Natural killer cell (primary cell): ENCODE measurements at regions not wholly inside any gene's neighbourhood (a gene's known extent, or its start where the extent isn't known, plus 50 kb on each side); places are given as distances from the start of the nearest gene placed in this dataset.
"Not testable (repeated sequence)": the region's sequence is repeated elsewhere in the genome, so short reads cannot be mapped to it uniquely, and the experiment has no call there.

Experiments
- ATAC-seq, 3 donors: fragments of 150-1000 bp in 2 of 3; fragments of 200-7000 bp in 1 of 3; cut with Tn5 transposase; 1 replicate in 1 of 3; 2 replicates in 2 of 3; pipeline ENCODE4 v1.10.0; 2021; ENCODE audit warnings: mild to moderate bottlenecking in 2 of 3, moderate library complexity in 2 of 3
- DNase-seq, 2 donors: peaks; one replicate each; pipeline versions ENCODE4 v3.0.0 to v3.0.0-alpha.2; 2013 to 2021; ENCODE audit warnings: mixed read lengths in 1 of 2
- H3K27ac ChIP-seq: one replicate; pipeline ENCODE4 v1.5.1; 2013; ENCODE audit warnings: mild to moderate bottlenecking, low read length
- H3K27me3 ChIP-seq: one replicate; pipeline ENCODE4 v1.6.1; 2013; ENCODE audit warnings: low read length; ENCODE audit not compliant: control insufficient read depth, insufficient read depth
- H3K36me3 ChIP-seq: one replicate; pipeline ENCODE4 v1.6.1; 2013; ENCODE audit warnings: low read length; ENCODE audit not compliant: control insufficient read depth, insufficient read depth
- H3K4me1 ChIP-seq: one replicate; pipeline ENCODE4 v1.6.1; 2013; ENCODE audit warnings: low read length; ENCODE audit not compliant: control insufficient read depth, insufficient read depth
- H3K4me3 ChIP-seq: one replicate; pipeline ENCODE4 v1.5.1; 2013; ENCODE audit warnings: low read length
- H3K9me3 ChIP-seq: one replicate; pipeline ENCODE4 v1.6.1; 2013; ENCODE audit warnings: low read length; ENCODE audit not compliant: control insufficient read depth, insufficient read depth
- H3K27ac Mint-ChIP-seq, 2 donors: one replicate each; pipeline ENCODE4 v1.8.0; 2022; ENCODE audit warnings: mild to moderate bottlenecking in 2 of 2, mixed read lengths in 2 of 2, moderate library complexity in 1 of 2
- H3K27me3 Mint-ChIP-seq, 2 donors: one replicate each; pipeline ENCODE4 v1.8.0; 2022; ENCODE audit warnings: low read depth in 2 of 2, mixed read lengths in 2 of 2
- H3K36me3 Mint-ChIP-seq: one replicate; pipeline ENCODE4 v1.8.0; 2022; ENCODE audit warnings: mixed read lengths
- H3K4me1 Mint-ChIP-seq, 2 donors: one replicate each; pipeline ENCODE4 v1.8.0; 2022; ENCODE audit warnings: mixed read lengths in 2 of 2
- H3K4me3 Mint-ChIP-seq: one replicate; pipeline ENCODE4 v1.8.0; 2022; ENCODE audit warnings: mild to moderate bottlenecking, moderate library complexity, mixed read lengths
- H3K9me3 Mint-ChIP-seq, 2 donors: one replicate each; pipeline ENCODE4 v1.8.0; 2022; ENCODE audit warnings: mixed read lengths in 2 of 2
- CTCF ChIP-seq: fragments of 200-600 bp; IDR thresholded peaks from one replicate; pipeline ENCODE4 v1.8.0; 2022; ENCODE audit warnings: antibody characterized with exemption
- WGBS: methylation state at CpG from one replicate; pipeline ENCODE4 v1.1.7; 2013; ENCODE audit warnings: missing lambda C conversion rate; ENCODE audit not compliant: insufficient coverage; 5-methylcytosine and 5-hydroxymethylcytosine counted together
- intact Hi-C: fragments of 100-400 bp; cut with micrococcal nuclease; formaldehyde crosslinking; loops from one replicate; pipeline ENCODE4 v1.14.2; 2022

GRCh38 chr4:156113138-156113765 is 159.6 kb upstream of the CTSO start:
- no peak for DNase-seq
- no peak overlapping the region for H3K4me3 ChIP-seq
- no peak overlapping the region for H3K27ac ChIP-seq
- no peaks in the 10 kb centered on the region for H3K4me1 ChIP-seq
- no peaks in the 10 kb centered on the region for H3K9me3 ChIP-seq
- no peaks in the 10 kb centered on the region for H3K27me3 ChIP-seq
- no peaks in the 10 kb centered on the region for H3K36me3 ChIP-seq
- no peaks in the 10 kb centered on the region for H3K4me1 Mint-ChIP-seq
- no peak for TF ChIP-seq CTCF
- H3K27ac Mint-ChIP-seq: no peak overlapping the region
- H3K4me3 Mint-ChIP-seq: no peak overlapping the region
- intact Hi-C loops: no loop called here
- peaks cover 6% of the 10 kb centered on the region in 2 donors for H3K9me3 Mint-ChIP-seq
- WGBS: no CpG with 5 or more reads among the region's 1 CpG
- no peak for ATAC-seq
- H3K27me3 Mint-ChIP-seq: no peaks in the 10 kb centered on the region
- no peaks in the 10 kb centered on the region for H3K36me3 Mint-ChIP-seq

- no peaks in the 10 kb centered on the region for H3K27me3 ChIP-seq
- H3K27ac Mint-ChIP-seq: no peak overlapping the region
- intact Hi-C loops: no loop called here
- no peaks in the 10 kb centered on the region for H3K9me3 ChIP-seq
- WGBS: 75% methylated on average over 5 of the region's 5 CpGs
- no peaks in the 10 kb centered on the region for H3K27me3 Mint-ChIP-seq
- no peak overlapping the region for H3K4me3 ChIP-seq
- no peaks in the 10 kb centered on the region for H3K36me3 ChIP-seq
- ATAC-seq (no peak), DNase-seq (no peak)
- H3K4me3 Mint-ChIP-seq: no peak overlapping the region
- no peak overlapping the region for H3K27ac ChIP-seq
- H3K4me1 Mint-ChIP-seq: no peaks in the 10 kb centered on the region
- no peak for TF ChIP-seq CTCF
- H3K36me3 Mint-ChIP-seq: no peaks in the 10 kb centered on the region
- H3K9me3 Mint-ChIP-seq: peaks cover 6 to 9% of the 10 kb centered on the region in 2 donors
- H3K4me1 ChIP-seq: no peaks in the 10 kb centered on the region
These were observed 158.0 kb upstream of the CTSO start for GRCh38 chr4:156111686-156112085.

DNA sequence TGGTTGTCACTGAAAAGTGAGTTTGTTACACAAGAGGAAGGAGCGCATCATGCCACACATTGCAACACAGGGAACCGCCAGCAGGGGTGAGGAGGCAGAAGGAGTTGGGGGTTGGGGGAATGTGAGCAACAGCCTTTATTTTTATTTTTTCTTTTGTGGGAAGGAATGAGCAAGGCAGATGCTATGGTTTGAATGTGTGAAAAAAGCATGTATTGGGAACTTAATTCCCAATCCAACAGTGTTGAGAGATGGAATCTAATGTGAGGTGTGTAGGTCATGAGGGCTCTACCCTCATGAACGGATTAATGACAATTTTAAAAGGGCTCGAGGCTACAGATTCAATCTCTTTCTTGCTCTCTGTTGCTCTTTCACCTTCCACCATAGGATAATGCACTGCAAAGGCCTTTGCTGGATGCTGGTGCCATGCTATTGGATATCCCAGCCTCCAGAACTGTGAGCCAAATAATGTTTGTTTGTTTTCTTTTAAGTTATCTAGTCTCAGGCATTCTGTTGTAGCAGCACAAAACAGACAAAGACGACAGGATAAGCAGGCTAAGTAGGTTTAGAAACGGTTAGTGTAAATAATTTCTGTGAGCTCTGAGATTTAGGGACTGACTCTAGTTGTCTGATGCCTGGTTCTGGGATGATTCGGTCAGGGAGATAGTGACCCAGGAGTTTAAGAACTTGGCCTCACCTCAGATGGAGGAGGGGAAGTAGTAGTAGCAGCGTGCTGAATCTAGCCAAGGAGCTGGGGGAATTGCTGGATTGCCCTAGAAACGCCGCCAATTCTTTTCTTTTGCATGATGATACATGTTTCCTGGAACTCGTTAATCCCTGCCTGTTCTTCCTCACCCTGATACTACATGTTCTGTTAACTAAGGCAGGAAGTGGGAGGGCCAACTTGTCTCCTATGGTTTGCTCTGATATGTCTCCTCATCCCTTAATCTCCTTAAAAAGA is 156.6 kb upstream of the CTSO start:
- Mint-ChIP-seq H3K27me3 (no peaks in the 10 kb centered on the region), H3K4me3 (no peak overlapping the region), H3K9me3 (peaks cover 6% of the 10 kb centered on the region in 2 donors), H3K27ac (no peak overlapping the region), H3K36me3 (no peaks in the 10 kb centered on the region), H3K4me1 (no peaks in the 10 kb centered on the region)
- 67% methylated on average over 11 of the region's 11 CpGs for WGBS
- Histone ChIP-seq H3K27me3 (no peaks in the 10 kb centered on the region), H3K27ac (no peak overlapping the region), H3K4me1 (no peaks in the 10 kb centered on the region), H3K9me3 (no peaks in the 10 kb centered on the region), H3K4me3 (no peak overlapping the region), H3K36me3 (no peaks in the 10 kb centered on the region)
- ATAC-seq: no peak
- intact Hi-C loops: no loop called here
- TF ChIP-seq CTCF: no peak
- no peak for DNase-seq

DNA sequence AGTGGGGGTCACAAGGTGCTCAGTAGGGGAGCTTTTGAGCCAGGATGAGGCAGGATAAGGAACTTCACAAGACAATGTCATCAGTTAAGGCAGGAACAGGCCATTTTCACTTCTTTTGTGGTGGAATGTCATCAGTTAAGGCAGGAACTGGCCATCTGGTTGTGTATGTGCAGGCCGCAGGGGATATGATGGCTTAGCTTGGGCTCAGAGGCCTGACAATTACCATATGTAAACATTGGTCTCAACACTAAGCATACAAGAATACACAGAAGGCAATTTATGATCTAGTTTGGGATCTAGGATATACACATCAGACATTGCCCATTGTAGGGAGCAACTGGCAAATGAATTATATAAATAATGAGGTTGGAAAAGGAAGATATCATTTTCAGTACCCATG is 155.4 kb upstream of the CTSO start:
- H3K4me1 ChIP-seq, H3K4me1 Mint-ChIP-seq, ATAC-seq, H3K9me3 Mint-ChIP-seq, H3K4me3 Mint-ChIP-seq, H3K27me3 ChIP-seq, intact Hi-C loops, H3K36me3 Mint-ChIP-seq, H3K27me3 Mint-ChIP-seq, DNase-seq, H3K4me3 ChIP-seq, H3K27ac Mint-ChIP-seq, H3K9me3 ChIP-seq, H3K27ac ChIP-seq, H3K36me3 ChIP-seq: not testable (repeated sequence)
- WGBS: no CpG with 5 or more reads among the region's 1 CpG
